T-helper 1 cell treated with Interleukin-12 subunit alpha and Interleukin-12 subunit beta and Interleukin-4 antibody, amounts not matched to agents 30 ng/mL and 1 ng/mL, for 36 hours (primary cell): ENCODE measurements at regions not wholly inside any gene's neighbourhood (a gene's known extent, or its start where the extent isn't known, plus 50 kb on each side); places are given as distances from the start of the nearest gene placed in this dataset.

Experiments
- intact Hi-C: fragments of 100-400 bp; cut with micrococcal nuclease; formaldehyde crosslinking; loops from one replicate; pipeline ENCODE4 v1.15.1; 2024

DNA sequence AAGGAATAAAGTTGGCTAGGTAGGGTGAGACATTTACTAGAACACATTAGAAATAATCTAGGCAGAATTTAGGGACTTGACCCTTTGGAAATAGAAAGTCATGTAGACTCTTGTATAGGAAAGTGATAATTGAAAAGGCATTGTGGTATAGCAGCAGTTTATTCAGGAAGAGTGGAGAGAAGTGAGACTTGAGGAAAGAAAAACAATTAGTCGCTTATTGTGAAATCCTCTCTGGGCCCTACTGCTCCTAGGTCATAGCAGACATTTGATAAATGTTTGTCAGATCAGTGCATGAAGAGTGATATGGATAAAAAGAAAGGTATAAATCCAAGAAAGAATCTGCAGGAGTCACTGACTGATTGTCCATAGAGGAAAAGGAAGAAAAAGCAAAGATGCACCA, 337.6 kb downstream of the HNRNPD start:
- intact Hi-C loops: no loop called here

DNA sequence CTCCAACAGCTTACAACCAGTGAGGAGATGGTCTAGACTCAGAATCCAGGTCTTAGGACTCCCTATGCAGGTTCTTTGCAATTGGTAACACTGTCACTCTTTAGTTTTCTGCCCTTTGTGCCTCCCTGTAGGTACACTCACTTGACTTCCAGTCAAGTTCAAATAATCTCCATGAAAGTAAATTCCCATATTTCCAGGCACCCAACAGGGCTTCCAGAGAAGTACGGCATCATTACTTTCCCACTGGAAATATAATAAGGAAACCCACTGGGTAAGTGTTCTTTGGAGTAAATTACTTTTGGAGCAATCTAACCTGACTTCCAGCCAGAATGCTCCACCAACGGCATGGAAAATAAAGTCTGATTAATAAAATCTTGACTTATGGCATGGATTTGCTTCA, 338.9 kb downstream of the HNRNPD start:
- intact Hi-C loops: no loop called here

DNA sequence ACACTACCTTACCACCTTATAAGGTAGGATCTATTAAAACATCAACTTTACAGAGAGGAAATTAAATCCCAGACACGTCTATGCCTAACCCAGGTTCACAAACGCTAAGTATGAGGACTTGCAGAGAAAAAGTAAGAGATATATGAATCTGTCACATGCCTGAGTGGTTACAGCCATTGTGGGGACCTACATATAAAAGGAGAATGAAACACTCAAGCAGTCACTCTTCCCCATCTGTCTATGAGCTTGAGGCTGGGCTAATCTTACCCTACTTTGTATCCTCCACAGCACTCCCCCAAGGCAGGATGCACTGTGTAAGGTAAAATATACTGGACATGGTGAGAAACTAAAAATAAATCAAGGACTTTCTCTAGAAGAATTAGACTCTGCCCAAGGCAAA, 339.9 kb downstream of the HNRNPD start:
- intact Hi-C loops: no loop called here

DNA sequence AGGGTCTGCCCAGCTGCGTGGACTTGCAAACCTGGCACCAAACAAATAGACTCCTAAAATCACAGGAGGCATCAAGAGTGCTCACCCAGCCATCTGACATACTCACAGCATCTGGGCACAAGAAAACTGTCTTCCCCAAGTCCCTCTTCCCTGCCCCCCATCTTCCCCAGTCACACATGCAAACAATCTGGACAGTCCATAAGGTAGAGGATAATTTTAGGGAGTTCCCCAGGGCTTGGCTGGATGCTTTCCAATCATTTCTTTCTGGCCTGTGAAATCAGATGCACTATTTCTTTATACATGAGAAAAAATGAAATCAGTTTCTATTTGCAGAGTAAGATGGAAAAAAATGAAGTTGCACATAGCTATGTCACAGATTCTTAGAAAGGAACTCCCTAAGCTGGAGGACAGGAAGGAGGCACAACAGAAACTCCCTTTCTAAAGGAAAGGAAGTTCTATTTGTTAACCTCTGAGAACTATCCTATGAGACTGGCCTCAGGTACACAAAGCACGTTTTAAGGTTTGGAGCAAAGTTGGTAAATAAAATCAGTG, 342.3 kb downstream of the HNRNPD start:
- intact Hi-C loops: no loop called here

DNA sequence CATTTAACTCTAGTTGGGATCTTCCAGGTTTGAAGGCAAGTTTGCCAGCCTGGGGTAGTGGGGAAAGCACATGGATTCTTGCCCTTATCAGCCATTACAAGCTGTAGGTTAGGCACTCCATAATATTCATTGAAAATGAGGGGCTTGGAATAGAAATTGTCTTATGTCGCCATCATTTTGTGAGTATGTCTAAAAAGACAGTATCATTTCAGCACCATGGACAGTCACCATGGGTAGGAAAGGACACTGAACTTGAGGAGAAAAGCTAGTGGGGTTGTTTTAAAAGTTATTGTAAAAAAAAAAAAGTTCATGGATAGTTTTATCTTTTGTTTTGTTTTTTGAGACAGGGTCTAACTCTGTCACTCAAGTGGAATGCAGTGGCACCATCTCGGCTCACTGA, 356.1 kb downstream of the HNRNPD start:
- intact Hi-C loops: no loop called here

DNA sequence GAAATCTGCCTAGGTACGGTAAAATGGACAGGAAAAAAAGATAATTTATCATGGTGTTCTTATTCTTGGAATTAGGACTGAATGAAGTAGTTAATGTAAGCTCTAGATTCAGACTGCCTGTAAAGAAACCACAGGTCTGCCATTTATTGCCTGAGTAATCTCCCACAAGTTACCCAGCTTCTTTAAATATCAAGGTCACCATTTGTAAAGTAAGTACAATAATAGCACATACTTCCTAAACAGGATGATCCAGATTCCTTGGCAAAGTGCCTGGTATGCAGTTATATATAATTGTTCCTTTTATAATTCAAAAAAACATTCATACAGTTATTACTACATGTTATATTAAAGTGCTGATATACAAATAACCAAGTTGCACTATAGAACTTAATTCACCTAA, 368.6 kb downstream of the HNRNPD start:
- intact Hi-C loops: no loop called here

DNA sequence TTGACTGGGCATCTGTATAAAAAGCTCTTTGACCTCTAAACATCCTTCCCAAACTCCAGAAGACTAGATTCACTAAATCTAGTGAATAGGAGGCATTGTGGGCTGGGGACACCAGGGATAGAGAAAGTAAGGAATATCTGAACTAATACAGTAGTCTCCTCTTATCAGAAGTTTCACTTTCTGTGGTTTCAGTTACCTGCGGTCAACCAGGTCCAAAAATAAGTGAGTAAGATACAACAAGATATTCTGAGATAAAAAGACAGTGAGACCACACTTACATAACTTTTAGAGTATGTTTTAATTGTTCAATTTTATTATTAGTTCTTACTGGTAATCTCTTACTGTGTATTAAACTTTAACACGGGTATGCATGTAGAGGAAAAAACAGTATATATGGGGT, 376.5 kb downstream of the HNRNPD start:
- intact Hi-C loops: no loop called here

DNA sequence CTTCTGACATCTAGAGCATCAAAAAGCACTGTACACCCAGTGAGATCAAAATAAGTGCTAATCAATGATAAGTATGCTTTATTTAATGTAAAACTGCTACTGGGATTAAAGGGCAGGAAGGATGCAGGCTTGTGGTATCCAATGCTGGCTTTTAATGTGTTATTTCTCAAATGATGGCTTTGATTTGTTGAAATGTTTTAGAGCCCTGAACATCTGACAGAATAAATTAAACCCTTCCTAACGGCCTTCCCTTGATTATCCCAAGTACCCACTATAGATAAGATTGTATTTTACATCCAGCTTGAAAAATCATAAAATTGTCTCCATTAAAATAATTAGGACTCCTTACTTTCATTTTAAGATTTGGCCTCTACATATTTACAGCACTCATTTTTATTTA, 382.9 kb downstream of the HNRNPD start:
- intact Hi-C loops: no loop called here

DNA sequence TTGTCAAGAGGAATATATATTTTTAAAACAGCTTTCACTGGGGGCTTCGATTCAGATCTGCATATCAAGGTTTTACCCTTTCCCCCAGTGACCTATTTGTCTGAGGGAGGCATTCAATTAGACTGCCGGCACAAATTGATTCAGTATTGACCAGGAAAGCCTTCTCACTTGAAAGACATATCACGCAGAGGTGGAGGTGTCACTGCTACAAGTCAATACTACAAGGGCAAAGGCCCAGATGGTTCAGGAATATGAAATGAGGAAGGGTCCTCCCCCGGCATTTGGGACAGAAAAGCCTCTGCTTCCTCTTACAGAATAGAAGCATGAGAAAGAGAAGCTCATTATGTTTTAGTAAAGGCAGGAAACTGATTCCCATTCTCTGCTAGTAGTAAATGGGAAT, 383.6 kb downstream of the HNRNPD start:
- intact Hi-C loops: no loop called here

DNA sequence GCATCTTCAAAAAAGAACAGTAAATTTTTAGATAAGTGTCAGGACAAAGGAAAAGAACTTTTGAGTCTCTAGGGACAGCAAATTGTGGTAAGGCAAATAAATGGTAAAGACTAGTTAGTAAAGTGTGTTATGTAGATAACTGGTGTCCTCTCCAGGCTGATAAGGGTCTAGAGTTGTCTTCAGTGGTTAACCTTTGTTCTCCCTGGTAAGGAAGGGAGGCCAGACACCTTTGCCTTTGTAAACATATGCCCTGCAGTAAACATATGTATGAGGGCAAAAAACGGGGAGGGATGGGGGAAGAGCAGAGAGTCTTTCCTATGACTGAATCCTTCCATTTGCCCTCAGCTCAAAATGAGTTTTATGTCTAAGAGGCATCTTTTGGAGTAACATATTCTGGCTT, 384.6 kb downstream of the HNRNPD start:
- intact Hi-C loops: no loop called here

DNA sequence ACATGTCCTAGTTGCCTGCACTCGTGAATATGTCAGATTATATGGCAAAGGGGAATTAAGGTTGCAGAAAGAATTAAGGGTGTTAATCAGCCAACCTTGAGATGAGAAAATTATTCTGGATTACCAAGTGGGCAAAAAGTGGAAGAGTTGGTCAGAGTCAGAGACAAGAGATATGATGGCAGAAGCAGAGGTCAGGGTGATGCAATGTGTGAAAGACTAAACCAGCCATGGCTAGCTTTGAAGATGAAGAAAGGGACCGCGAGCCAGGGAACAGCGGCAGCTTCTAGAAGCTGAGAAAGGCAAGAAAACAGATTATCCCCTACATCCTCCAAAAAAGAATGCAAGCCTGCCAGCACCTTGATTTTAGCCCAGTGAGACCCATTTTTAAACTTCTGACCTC, 385.6 kb downstream of the HNRNPD start:
- intact Hi-C loops: no loop called here

DNA sequence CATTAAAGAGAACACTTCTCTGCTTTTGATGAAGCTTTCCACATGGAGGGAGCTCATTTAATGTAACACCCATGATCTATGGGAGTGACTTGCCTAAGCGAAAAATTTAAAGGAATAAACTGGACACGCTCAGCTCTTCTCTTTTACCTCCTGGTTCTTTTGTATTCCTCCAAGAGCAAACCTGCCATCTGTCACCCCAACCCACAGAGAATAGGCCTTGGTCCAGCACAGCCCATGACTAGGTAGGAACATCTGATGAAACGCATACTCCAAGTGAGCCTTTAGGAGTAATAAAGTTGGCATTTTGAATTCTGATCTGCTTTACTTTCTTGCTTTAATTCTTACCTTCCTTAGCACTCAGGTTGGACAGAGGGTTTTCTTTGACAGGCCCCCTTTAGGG, 389.0 kb downstream of the HNRNPD start:
- intact Hi-C loops: no loop called here

DNA sequence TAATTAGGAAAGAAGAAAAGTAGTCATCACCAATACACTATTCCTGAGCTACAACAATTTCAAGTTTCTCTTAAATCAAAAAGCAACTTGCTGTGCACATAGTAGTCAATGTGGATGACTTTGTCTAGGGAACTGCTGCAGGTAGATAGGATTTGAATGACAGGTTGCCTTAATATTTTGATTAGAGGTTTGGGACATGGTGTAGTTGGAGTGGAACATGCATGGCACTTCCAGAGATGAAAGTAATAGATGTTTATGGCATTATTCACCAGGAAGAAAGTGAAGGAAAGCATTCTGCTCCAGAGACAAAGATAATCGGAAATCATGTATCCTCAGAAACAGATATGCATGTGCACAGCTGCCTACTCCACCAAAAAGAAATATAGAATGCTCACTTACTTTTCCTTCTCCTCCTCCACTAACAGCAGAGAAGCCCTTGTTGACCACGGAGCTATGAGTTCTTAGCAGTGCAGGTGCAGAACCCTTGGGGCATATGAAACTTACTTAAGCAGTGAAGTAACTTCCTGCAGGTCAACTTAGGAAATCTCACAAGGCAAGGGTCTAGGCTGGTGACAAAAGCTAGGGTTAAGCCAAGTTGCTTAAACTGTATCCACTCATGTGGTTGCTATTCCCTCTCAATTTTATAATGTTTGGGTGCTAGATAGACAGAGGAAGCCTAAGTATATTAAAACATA, 390.8 kb downstream of the HNRNPD start:
- intact Hi-C loops: no loop called here

DNA sequence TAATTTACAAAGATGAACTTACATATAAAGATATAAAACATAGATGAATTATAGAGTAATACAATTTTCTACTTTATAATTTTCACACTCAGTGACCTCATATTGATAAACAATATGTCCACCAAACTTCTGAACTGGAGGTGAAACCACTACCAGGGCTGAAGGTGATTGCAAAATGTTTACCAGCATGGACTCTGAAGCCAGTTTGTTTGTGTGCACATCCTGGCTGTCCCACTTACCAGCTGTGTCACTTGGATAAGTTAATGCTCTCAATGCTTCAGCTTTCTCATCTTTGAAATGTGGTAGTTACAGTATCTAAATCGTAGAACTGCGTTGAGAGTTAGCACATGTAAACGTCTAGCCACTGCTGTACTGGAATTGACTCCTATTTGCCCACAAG, 392.6 kb downstream of the HNRNPD start:
- intact Hi-C loops: no loop called here

DNA sequence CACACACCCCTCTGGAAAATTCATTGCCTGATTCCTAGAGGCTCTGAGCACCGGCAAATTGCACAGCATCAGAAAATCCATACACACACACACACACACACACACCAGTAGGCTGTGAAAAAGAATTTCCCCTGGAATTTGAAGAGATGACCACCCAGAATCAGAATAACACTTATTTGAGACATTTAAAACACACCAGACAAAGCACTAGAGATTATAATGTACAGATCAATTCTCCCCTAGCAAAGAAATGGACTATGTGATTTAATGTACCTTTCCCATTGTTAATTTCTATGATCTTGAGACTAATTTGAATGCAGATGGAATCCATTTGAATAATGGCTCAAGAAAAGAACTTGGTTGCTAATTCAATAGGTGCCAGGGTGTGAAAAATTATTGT, 399.3 kb downstream of the HNRNPD start:
- intact Hi-C loops: no loop called here

DNA sequence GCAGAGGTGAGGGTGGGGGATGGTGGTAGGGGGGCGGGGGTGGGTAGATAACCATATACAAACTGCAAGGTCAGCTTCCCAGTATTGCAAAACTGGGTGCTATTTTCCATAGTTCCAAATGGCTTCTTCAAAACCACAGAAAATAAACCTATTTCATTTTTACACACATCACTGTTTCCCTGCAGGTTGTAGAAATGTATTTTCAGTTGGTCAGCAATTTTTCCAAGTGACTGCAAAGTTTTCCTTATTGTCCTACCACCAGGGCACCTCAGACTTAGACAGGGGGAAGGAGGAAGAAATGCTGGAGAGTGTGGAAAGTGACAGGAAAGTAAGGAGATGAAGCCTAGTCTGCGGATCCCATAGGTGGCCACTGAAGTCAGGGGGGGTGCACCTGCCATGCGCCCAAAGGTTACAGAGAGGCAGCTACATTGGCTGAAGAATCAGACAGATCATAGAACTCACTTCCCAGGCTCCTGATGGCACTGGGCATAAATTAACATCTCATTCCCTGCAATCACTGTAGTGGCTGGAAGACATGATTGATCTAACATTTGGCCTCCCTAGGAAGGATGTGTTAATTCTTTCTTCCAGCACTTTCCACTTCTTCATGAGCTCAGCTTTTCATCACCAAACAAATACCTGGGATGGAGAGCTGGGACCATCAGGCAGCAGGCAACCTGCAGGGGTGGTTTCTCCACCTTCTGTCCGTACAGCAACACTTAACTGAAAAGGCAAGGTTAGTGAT, 402.0 kb downstream of the HNRNPD start:
- intact Hi-C loops: no loop called here

DNA sequence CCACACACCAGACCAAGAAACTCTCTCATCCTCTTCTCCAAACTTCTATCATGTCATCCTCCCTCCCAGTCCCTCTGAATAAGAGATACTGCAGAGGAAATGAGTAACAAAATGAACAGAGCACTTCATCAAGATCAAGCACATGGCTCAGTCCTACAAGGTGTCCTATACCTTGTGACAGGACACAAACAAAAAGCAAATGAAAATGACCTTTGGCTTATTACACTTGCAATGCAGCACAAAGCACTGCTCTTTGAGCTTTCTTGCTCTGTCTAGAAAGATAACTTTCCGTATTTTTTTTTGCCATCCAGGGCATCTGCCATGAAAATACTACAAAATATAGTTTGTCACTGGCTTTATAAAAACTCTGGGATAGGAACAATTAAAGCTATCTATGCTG, 402.7 kb downstream of the HNRNPD start:
- intact Hi-C loops: no loop called here

DNA sequence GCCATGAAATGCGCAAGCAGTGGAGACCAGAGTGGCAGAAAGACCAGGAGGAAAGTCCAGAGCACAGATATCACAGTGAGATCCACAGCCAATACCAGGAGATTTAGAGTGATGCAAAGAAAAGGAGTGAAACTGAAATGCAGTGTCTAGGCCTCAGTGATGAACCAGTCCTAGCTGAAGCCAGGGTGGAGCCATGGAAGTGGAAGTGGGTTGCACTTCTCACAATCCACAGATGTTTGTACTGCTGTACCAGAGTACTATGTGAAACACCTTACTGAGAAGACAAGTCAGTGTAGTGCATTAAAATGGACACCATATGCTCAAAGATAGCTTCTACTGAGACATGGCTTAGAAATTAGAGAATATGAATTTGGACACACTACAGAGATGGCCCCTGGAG, 403.3 kb downstream of the HNRNPD start:
- intact Hi-C loops: no loop called here

DNA sequence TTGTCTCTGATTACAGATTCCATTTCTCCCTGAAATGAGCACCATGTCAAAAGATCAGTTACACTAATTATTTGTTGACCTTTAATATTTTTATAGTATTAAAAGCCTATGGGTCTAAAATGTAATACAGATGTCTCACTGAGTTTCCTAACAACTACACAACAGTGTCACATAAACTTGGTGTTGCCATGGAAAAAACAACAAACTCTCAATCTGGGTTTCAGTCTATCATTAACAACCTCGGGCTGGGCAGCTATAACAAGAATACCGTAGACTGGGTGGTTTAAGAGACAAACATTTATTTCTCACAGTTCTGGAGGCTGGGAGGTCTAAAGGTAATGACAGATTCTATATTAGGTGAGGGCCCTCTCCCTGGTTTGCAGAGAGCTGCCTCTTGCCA, 407.1 kb downstream of the HNRNPD start:
- intact Hi-C loops: no loop called here

DNA sequence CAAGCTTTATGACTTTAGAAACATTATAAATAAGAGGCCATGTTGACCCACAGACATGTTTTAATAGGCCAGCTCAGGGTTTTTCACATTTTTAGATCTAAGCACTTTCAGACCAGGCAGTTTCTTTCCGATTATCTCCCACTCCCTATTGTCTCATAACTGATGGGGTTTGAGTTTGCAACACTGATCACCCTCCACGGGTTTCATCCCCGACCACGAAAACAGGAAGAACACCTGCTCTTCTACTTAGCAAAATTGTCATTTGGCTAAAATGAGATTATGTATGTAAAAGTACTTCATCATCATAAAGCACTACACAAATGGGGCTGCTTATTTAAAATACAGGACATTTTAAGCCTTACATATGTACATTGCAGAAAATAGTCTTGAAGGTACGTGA, 407.9 kb downstream of the HNRNPD start:
- intact Hi-C loops: no loop called here

DNA sequence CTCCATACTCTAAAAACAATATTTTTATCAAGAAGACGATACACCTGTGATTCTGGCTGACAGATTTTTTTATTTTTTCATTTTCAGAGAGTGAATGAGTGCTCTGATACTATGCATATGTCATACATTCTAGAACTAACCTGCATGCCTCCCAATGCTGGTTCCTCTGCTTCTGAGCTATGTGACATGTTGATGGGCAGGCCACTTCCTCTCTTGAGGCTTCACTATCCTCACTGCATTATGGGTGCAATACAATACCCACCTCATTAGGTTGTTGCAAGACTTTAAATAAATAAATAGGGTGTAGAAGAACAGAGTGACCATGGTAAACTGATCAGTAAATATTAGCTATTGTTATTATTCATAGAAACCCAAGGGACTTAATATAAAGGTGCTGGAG, 408.3 kb downstream of the HNRNPD start:
- intact Hi-C loops: no loop called here

DNA sequence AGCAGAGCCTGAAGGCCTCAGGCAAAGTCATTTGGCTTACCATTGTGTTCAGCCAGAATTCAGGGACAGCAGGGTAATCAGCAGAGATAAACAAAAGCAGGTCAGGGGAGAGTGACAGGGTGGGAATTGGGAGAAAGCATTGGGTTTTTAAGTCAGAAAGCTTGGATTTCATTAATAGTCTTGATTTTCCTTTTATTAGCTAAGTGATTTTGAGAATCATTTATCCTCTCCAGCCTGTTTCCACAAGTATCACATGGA, 410.1 kb downstream of the HNRNPD start:
- intact Hi-C loops: no loop called here

DNA sequence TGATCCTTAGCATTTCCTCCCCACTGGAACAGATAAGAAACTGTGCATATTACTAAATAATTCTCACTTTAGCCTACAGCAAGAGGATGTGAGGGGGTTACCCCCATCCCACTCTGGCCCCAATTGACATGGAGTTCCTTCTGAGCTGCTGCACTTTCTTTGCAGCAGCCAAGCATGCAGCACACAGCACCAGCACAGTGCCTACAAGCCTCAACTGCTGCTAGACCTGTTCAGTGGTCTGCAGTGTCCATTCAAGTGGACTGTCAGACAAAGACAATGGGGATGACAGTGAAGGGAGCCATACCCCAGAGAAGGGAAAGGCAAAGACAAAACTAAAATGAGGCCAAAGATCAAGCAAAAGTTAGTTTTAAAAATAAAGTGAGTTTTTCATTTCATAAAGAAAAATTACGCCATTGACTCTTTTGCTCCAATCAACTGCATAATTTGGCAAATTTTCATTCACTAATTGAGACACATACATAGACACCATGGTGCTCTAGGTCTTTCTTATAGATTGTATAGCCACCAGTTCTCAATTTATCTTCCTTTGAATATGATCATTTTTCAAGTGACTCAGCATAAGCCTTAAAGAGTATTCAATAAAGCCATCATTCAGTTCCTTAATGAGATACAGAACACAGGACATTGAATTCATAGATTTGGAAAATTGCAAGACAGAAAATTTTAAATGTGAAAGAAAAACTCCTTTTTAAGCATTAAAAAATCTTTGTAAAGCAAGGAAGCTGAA, 410.6 kb downstream of the HNRNPD start:
- intact Hi-C loops: no loop called here
